B cell (primary cell): ENCODE measurements at regions not wholly inside any gene's neighbourhood (a gene's known extent, or its start where the extent isn't known, plus 50 kb on each side); places are given as distances from the start of the nearest gene placed in this dataset.

Experiments
- ATAC-seq: fragments of 200-7000 bp; cut with Tn5 transposase; one replicate; pipeline ENCODE4 v1.10.0; 2021; ENCODE audit warnings: low read depth, mild to moderate bottlenecking, moderate number of reproducible peaks, moderate library complexity
- CTCF ChIA-PET: fragments of 350-600 bp; sonication (Branson Sonifier 250); formaldehyde crosslinking; loops from one replicate; lab custom pipeline; 2021; ENCODE audit warnings: antibody characterized with exemption, inconsistent platforms; lab: Charles Lee
- POLR2A ChIA-PET: fragments of 350-600 bp; sonication (Branson Sonifier 250); formaldehyde crosslinking; loops from one replicate; lab custom pipeline; 2021; ENCODE audit warnings: antibody characterized with exemption; lab: Charles Lee
- DNase-seq: peaks from one replicate; pipeline ENCODE4 v3.0.0; 2013
- H2AFZ ChIP-seq: 2 replicates; pipeline ENCODE4 v1.6.1; 2012; ENCODE audit warnings: mild to moderate bottlenecking, low read depth, low read length; ENCODE audit not compliant: insufficient read depth, poor library complexity, severe bottlenecking
- H3K27ac ChIP-seq, 2 donors: 1 replicate in 1 of 2; 2 replicates in 1 of 2; pipeline ENCODE4 v1.5.1; 2012 to 2013; ENCODE audit warnings: low read length in 2 of 2, mild to moderate bottlenecking in 2 of 2, moderate library complexity in 1 of 2
- H3K27me3 ChIP-seq, 4 experiments: fragments of 200-600 bp in 1 of 4; sonication (generic) in 1 of 4; replicated peaks in 1 of 4; 1 replicate in 2 of 4; 2 replicates in 2 of 4; pipeline versions ENCODE4 v1.6.1 to v1.7.0; 2013 to 2016; ENCODE audit warnings: low read length in 3 of 4, mild to moderate bottlenecking in 2 of 4, mixed read lengths in 1 of 4, moderate library complexity in 1 of 4; ENCODE audit not compliant: insufficient read depth in 4 of 4, control insufficient read depth in 3 of 4; ENCODE audit errors: control extremely low read depth in 1 of 4
- H3K36me3 ChIP-seq, 2 experiments: replicated peaks in 1 of 2; 1 replicate in 1 of 2; 2 replicates in 1 of 2; pipeline versions ENCODE4 v1.6.1 to v1.7.1; 2013; ENCODE audit warnings: low read length in 1 of 2; ENCODE audit not compliant: insufficient read depth in 2 of 2, control insufficient read depth in 1 of 2; ENCODE audit errors: control extremely low read depth in 1 of 2, extremely low read depth in 1 of 2
- H3K4me1 ChIP-seq, 2 donors: fragments of 200-600 bp in 1 of 2; sonication (generic) in 1 of 2; 1 replicate in 1 of 2; 2 replicates in 1 of 2; pipeline versions ENCODE4 v1.5.1 to v1.6.1; 2013 to 2017; ENCODE audit warnings: low read length in 2 of 2; ENCODE audit not compliant: control insufficient read depth in 2 of 2, insufficient read depth in 2 of 2
- H3K4me2 ChIP-seq: replicated peaks from 2 replicates; pipeline ENCODE3; 2012; ENCODE audit warnings: mild to moderate bottlenecking, low read depth, low read length; ENCODE audit not compliant: poor library complexity, severe bottlenecking
- H3K4me3 ChIP-seq, 5 experiments: fragments of 200-600 bp in 1 of 5; sonication (generic) in 1 of 5; 1 replicate in 3 of 5; 2 replicates in 2 of 5; pipeline versions ENCODE4 v1.5.1 to v1.7.0; 2011 to 2016; ENCODE audit warnings: low read length in 4 of 5, mild to moderate bottlenecking in 4 of 5, low read depth in 2 of 5, control low read depth in 1 of 5, moderate library complexity in 1 of 5; ENCODE audit not compliant: insufficient read depth in 1 of 5; ENCODE audit errors: control extremely low read depth in 1 of 5, extremely low read depth in 1 of 5
- H3K79me2 ChIP-seq: fragments of 200-600 bp; sonication (generic); one replicate; pipeline ENCODE4 v1.6.0; 2016; ENCODE audit warnings: low read length; ENCODE audit not compliant: control insufficient read depth, insufficient read depth
- H3K9ac ChIP-seq: fragments of 200-600 bp; sonication (generic); 2 replicates; pipeline ENCODE4 v1.6.1; 2017; ENCODE audit warnings: mild to moderate bottlenecking, low read length, moderate library complexity
- H3K9me3 ChIP-seq, 3 donors: one replicate each; pipeline versions ENCODE4 v1.6.1 to v1.7.1; 2013; ENCODE audit warnings: low read length in 2 of 3; ENCODE audit not compliant: control insufficient read depth in 2 of 3, insufficient read depth in 1 of 3; ENCODE audit errors: control extremely low read depth in 1 of 3
- H4K20me1 ChIP-seq: 2 replicates; pipeline ENCODE4 v1.6.0; 2012; ENCODE audit warnings: mild to moderate bottlenecking, low read length; ENCODE audit not compliant: insufficient read depth, control insufficient read depth, poor library complexity, severe bottlenecking
- H3K27ac Mint-ChIP-seq: one replicate; pipeline ENCODE4 v1.8.0; 2021; ENCODE audit warnings: mixed read lengths
- H3K27me3 Mint-ChIP-seq: one replicate; pipeline ENCODE4 v1.8.0; 2021; ENCODE audit warnings: mixed read lengths
- H3K4me1 Mint-ChIP-seq: one replicate; pipeline ENCODE4 v1.8.0; 2021; ENCODE audit warnings: mixed read lengths
- H3K4me3 Mint-ChIP-seq: one replicate; pipeline ENCODE4 v1.8.0; 2021; ENCODE audit warnings: mixed read lengths
- H3K9me3 Mint-ChIP-seq: one replicate; pipeline ENCODE4 v1.8.0; 2022; ENCODE audit warnings: mixed read lengths; ENCODE audit not compliant: insufficient read depth
- CTCF ChIP-seq: fragments of 200-600 bp; IDR thresholded peaks from one replicate; pipeline ENCODE4 v1.8.0; 2022; ENCODE audit warnings: antibody characterized with exemption, mild to moderate bottlenecking
- EZH2 ChIP-seq: IDR thresholded peaks from 2 replicates; pipeline ENCODE4 v1.6.1; 2012; ENCODE audit warnings: borderline replicate concordance, low read depth, mild to moderate bottlenecking, moderate library complexity, low read length; ENCODE audit not compliant: insufficient read depth, poor library complexity, severe bottlenecking
- WGBS: methylation state at CpG from one replicate; pipeline ENCODE4 v1.1.5; 2013; ENCODE audit warnings: missing lambda C conversion rate; ENCODE audit not compliant: insufficient coverage; 5-methylcytosine and 5-hydroxymethylcytosine counted together
- intact Hi-C: fragments of 100-400 bp; cut with micrococcal nuclease; formaldehyde crosslinking; loops from one replicate; pipeline ENCODE4 v1.10.0; 2022

- Mint-ChIP-seq H3K4me1 (no peaks in the 10 kb centered on the region), H3K27ac (no peak overlapping the region), H3K27me3 (peaks cover 6% of the 10 kb centered on the region), H3K4me3 (no peak overlapping the region), H3K9me3 (no peaks in the 10 kb centered on the region)
- no peaks in the 10 kb centered on the region for H3K27me3 ChIP-seq
- ATAC-seq: no peak
- TF ChIP-seq EZH2: no peak
- TF ChIP-seq CTCF: no peak
- H3K79me2 ChIP-seq: no peaks in the 10 kb centered on the region
- H3K36me3 ChIP-seq: no peaks in the 10 kb centered on the region
- H2AFZ ChIP-seq: no peak overlapping the region
- no peak overlapping the region for H3K9ac ChIP-seq
- H3K9me3 ChIP-seq: no peaks in the 10 kb centered on the region
- no peak for DNase-seq
- H3K4me2 ChIP-seq: no peak overlapping the region
- CTCF ChIA-PET: no interaction called here
- H3K4me3 ChIP-seq: no peak overlapping the region
- no peaks in the 10 kb centered on the region for H3K4me1 ChIP-seq
- POLR2A ChIA-PET: no interaction called here
- H3K27ac ChIP-seq: no peak overlapping the region
- intact Hi-C loops: no loop called here
- no CpG with 5 or more reads among the region's 7 CpGs for WGBS
- H4K20me1 ChIP-seq: no peaks in the 10 kb centered on the region
Observed at GRCh38 chrX:150060406-150060805, 122.1 kb upstream of the EOLA2 start.

- no peaks in the 10 kb centered on the region for H3K9me3 ChIP-seq
- no peaks in the 10 kb centered on the region for H3K36me3 ChIP-seq
- no peaks in the 10 kb centered on the region for H3K27me3 ChIP-seq
- Mint-ChIP-seq H3K27ac (no peak overlapping the region), H3K9me3 (no peaks in the 10 kb centered on the region), H3K27me3 (peaks cover 3% of the 10 kb centered on the region), H3K4me3 (no peak overlapping the region), H3K4me1 (no peaks in the 10 kb centered on the region)
- no peak overlapping the region for H3K9ac ChIP-seq
- no peak overlapping the region for H3K27ac ChIP-seq
- no peaks in the 10 kb centered on the region for H3K4me1 ChIP-seq
- ChIA-PET POLR2A (no interaction called here), CTCF (no interaction called here)
- no peaks in the 10 kb centered on the region for H4K20me1 ChIP-seq
- 30% methylated on average over 2 of the region's 8 CpGs for WGBS
- H3K4me3 ChIP-seq: no peak overlapping the region
- ATAC-seq: no peak
- DNase-seq: no peak
- no peak overlapping the region for H2AFZ ChIP-seq
- H3K79me2 ChIP-seq: no peaks in the 10 kb centered on the region
- H3K4me2 ChIP-seq: no peak overlapping the region
- no peak for TF ChIP-seq CTCF
- intact Hi-C loops: no loop called here
Observed at GRCh38 chrX:150062292-150063137, 124.2 kb upstream of the EOLA2 start.
